GM19328 (cell line): ENCODE measurements at regions not wholly inside any gene's neighbourhood (a gene's known extent, or its start where the extent isn't known, plus 50 kb on each side); places are given as distances from the start of the nearest gene placed in this dataset.

Source experiments
- ATAC-seq: cut with Tn5 transposase; IDR thresholded peaks from one replicate; pipeline ENCODE4 v1.9.1; 2021; ENCODE audit warnings: mild to moderate bottlenecking, moderate library complexity; ENCODE audit not compliant: unreplicated experiment

DNA sequence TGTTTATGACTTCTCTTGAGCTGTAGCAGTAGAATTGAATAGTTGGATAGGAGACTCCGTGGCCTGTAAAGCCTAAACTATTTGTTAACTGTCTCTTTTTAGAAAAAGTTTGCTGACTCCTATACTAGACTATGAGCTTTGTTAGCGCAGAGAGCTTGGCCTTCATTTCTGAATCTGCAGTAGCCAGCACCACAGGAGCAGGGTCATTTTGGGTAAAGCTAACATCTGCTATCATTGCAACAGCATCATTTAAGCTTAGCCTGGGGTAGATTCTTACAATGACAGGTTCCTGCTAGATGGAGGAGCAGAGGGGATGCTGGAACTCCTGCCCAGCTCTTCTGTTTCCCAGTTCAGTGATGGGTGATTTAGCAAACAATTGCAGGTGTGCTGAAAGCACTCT is 133.7 kb upstream of the ASTN2 start:
- ATAC-seq: no peak

DNA sequence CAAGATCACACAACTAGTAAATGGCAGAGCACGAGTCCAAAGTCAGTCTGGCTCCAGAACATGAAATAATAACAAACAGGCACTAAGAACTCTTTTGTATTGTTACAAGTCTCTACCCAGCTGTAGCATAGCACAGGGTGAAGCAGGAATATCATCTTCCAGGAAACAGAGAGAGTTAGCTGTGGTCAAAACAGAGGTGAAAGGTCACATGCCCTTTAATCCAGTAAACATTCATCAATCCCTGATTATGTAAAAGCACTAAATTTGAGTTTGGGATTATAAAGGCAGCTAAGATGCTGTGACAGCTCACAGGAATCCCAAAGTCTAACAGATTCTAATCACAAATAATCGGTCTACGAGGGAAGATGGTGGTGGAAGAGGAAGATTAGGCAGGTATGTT is 133.0 kb upstream of the ASTN2 start:
- no peak for ATAC-seq

DNA sequence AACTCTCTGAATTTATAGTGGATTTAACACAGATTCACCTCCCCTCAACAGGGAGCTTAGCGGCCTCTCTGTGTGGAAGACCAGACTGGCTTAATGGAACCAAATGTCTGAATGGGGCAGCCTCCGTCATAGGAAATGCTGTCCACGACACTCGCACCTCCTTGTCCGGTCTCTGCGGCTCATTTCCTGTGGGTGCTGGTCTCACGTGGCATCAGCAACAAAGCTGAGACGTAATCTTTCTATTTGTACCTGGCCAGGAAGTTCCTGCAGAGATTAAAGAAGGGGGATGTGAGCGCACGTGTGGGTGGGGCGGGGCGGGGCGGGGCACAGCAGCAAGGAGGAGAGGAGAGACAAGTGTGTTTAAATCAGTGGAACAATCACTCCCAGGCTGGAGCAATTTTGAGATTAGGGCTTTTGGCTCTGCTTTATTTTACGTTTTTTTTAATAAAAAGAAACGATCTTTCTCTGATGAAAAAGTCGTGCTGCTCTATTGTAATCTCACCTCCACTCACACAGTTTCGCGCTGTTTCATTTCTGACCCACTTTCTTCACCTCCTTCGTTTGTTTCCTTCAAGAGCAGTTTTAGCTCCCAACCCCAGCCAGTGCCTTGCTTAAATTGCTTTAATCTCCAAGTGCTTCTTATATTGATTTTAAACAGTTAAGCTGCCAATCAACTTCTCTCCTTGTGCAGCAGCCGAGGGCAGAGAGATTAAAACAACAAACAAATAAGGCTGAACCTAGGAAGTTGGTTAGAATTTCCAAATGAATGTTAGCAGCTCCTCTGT is 132.2 kb upstream of the ASTN2 start:
- no peak for ATAC-seq

DNA sequence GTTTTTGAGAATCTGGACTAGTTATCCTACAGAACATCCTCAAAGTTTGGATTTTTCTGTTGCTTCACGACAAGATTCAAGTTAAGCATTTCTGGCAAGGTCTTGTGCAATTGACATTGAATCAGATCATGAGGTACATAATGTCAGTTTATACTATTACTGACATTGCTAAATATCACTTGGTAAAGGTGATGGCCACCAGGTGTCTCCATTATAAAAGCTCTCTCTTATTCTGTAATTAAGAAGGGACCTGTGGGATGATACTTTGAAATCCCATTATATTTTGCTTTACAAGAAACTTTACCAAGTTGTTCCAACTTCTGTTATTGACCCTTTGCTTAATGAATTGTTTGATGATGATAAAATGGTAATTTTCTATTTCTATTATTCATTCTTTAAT is 131.0 kb upstream of the ASTN2 start:
- ATAC-seq: no peak

DNA sequence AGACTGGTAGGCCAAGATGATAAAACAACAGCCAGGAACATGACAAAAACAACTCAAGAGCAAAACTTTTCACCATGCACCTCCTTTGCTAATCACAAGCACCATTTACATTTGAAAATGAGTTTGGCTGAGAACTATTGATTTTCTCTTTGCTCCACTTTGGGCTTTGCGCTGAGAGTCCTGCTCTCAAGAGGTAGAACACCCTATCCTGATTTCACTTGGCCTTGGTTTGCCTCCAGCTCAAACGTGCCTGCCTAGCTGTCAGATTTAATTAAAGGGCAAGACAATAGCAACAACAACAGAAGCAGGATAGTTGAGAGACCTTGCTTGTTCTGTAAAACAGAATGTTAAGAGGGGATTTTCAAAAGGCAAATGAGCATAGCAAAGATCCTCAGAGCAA is 128.2 kb upstream of the ASTN2 start:
- ATAC-seq: no peak

DNA sequence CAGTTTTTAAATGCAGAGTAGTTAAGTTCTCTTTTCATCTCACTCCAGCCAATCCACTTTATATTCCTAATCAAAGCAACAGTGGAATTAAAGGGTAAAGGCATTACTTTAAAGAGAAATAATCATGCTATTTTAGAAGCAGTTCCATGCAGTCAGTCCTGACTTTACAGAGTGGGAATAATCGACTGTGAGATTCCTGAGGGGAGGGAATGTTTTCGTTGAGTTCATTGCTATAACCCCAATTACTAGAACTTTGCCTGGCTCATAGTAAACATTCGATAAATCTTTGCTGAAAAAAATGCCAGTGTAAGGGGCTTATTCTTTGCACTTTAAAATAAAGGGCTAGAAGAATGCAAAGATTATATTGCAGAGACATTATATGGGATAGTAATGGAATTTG is 127.2 kb upstream of the ASTN2 start:
- ATAC-seq: no peak

DNA sequence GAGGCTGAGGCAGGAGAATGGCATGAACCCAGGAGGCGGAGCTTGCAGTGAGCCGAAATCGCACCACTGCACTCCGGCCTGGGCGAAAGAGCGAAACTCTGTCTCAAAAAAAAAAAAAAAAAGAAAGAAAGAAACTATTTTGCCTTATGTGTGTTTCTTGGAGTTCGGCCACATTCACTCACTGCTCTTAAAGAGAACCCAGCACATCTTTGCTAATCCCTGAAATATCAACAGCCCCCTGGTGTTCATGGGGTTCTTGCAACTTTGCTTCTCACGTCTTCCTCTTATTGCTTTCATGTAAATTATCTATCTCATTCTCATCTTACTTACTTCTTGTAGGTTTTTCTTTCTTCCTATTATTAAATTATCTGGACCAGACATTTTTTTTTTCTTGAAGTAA is 126.3 kb upstream of the ASTN2 start:
- ATAC-seq: no peak

DNA sequence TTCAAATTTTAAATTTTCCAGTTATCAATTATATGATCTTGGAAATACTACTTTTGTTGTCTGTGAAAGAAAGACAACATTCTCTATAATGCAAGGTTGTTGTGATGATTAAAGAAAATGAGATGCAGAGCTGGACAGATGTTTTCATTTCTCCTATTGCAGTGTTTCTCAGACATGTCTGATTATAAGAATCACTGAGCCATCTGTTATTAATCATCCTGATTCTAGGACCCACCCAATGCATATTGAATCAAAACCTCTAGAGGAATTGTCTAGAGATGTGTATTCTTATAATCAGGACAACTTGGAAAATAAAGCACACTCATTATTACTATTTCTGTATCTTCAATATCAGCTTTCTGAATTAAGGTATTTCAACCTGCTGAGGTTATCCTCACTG is 121.1 kb upstream of the ASTN2 start:
- no peak for ATAC-seq

DNA sequence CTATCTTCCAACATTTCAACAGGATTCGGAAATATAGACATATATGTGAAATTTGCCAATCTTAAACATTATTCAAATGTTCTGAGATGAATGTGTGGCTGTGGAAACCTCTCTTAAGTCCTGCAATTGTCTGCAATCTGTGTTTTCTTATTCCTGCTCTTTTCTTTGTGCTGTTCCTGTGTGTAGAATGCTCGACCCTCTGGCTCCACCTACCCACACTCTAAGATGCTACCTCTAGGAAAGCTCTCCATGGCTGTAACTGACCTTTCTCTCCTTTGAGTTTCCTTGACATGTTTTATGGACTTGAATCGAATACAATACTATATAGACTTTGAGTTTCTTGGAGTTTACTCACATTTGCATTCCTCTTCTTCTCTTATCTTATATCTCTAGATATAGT is 120.6 kb upstream of the ASTN2 start:
- no peak for ATAC-seq

DNA sequence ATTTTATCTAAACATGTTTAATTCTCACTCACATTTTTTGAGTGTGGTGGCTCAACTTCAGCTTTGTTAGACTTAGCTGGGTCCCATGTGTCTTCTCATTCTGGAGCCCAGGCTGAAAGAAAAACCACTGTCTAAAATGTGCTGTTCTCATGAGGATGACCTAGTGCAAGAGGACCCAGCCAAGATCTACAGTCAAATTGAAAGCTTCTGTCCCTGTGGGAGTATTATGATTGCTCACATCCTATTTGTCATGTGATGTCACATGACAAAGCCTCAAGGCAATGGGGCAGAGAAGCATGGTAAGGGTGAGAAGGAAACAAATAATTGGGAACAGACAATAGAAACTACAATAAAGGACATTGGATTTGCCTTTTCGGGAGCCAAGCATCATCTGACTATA is 113.4 kb upstream of the ASTN2 start:
- ATAC-seq: no peak

DNA sequence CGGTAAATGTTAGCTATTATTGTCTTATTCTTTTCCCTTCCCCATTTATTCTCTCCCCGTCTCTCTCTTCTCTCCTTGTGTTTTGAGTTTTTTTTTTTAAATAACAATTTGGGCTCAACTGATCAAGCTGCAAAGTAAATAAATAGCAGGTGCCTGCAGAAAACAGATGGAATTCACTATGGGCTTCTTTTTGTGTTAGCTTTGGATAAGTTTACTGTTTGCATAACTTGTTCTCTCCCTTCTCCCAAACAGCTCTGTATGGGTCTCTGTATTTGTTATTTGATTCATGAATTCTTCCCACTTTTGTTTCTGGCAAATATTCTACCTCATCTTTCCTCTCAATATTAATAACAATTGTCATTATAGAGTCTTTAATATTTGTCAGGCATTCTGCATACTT is 111.8 kb upstream of the ASTN2 start:
- no peak for ATAC-seq

DNA sequence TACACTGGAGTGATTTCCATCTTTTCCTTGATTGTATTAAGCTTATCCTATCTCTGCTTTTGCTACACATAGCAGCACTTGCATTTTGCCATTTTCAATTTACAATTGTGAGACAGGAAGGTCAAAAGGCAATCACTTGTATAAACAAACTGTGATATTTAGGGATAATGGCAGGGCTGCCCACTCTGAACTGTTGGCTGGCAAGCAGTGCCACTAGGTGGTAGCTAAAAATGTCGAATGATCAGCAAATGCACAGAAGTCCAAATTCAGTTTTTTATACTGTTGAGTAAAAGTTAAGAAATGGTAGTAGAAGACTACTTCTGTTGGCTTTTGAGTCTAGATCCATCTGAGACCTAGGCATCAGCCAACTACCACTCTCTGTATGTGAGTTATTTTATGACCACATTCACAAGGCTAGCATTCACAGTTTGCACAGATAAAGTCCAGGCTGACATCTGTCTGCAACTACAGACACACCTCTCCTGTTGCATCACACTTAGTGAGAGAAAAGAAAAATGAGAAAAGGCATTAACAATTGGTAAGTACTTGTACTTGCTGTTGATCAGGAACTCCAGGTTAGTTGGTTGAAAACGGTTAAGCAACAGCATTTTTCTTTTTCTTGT is 108.8 kb upstream of the ASTN2 start:
- ATAC-seq: no peak

DNA sequence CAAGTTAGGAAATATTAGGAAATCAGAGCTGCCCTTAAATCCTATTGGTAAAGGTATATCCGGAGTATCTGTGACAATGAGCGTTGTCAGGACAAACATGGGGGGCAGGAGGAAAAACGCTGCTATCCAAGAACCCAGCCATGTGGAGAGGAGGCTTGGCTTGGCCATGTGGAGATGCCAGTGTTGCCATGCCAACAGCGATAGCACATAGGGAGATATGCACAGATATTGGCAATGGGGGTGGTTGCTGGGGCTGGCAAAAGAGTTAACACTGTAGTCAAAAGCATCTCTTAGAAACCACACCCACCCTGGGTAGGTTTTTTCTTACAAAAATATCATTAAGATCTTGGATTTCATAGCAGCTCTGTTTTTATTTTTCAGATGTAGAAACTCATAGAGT is 106.4 kb upstream of the ASTN2 start:
- no peak for ATAC-seq

DNA sequence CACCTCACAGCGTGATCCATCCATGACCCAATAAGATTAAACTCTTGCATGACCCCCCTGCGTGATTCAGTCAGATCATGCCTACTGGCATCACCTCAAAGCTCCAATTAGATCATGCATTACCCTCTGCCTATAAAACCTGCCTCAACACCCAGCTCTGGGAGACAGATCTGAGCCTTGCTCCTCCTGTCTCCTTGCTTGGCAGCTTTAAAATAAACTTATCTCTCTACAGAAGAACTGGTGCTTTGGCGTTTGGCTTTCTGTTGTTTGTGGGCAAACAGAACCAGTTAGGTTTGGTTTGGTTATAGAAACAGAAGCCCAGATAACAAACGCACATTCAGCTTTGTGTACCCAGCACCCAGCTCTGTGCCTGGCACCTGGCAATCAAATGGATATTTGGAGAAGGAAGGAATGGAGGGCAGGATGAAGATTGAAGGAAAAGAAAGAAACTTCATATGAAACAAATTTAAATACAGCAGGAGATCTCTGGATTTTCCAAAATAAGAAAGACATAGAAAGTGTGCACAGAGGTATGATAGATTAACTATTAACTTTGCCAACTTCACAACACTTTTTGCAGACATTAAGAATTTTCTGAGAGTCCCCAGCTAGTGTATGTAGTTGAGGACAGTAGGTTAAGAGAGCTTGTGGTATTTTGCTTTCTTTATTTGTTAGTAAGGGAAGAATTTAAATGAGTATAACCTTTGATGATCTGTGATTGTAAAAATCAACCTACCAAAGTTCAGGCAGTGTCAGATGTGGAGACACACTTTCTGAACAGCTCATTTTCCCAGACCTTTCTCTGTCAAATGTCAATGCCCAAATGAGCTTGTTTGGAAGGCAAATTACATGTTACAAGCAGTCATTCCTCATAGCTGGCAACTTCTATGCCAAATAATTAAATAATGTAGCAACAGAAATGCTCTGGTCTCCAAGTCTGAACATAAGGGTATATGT is 102.1 kb upstream of the ASTN2 start:
- no peak for ATAC-seq

DNA sequence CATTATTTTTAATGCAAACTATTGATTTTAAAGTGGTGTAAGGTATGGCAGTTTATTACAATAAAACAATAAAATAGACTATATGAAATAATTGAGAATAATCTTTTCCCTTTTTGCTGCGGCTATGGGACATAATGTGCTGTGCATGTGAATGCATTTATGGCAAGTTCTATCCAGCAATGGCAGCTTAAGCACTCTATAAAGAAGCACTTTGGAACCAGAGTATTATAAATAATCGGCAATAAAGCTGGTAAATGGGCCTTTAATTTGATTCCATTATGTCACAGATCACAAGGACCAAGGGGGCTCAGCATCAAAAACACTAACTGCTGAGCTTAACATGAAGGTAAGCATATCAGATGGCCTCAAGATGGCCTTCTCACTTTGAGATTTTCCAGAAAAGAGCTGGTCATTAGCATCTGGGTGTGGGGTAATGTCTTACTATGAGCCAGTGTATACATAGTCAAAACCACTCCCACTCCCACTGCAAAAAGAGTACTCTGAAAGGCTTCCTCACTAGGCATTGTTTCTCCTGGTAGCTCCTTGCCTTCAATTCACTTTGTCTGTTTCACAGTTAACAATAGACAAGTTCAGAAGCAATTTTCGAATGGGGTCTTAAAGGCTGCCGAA is 97.1 kb upstream of the ASTN2 start:
- ATAC-seq: no peak

DNA sequence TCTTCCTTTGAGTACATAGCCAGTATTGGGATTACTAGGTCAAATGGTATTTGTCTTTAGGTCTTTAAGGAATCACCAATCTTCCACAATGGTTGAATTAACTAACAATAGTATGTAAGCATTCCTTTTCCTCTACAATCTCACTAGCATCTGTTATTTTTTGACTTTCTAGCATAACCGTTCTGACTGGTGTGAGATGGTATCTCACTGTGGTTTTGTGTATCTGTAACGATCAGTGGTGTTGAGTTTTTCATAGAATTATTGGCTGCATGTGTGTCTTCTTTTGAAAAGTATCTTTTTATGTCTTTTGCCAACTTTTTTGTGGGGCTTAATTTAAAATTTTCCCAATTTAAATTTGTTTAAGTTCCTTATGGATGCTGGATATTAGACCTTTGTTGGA is 81.5 kb upstream of the ASTN2 start:
- ATAC-seq: no peak

DNA sequence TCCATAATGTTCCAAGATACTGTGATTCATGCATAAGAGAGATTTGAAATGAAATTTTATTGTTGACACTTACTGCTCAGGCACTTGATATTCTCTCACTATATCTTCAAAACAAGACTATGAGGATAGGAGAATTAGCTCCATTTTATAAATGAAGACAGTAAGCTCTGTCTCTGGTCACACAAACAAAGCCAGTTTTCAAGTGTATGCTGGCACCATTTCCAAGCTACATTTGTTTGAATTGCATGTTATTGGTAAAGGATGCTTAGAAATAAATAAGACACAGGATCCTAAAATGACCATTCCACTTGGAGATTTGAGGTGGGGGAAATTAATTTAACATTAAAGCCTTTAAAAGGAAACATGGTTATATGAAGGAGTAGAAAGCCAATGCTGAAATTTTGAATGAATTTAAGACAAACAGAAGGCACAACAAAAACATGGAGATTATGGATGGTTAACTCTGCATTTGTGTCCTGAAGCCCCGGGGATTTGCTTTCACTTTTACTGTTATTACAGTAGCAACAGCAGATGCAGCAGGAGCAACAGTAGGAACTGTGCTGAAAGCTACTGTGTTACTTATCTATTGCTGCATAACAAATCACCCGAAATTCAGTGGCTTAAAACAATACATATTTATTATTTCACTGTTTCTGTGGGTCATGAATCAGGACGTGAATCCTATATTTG is 79.7 kb upstream of the ASTN2 start:
- no peak for ATAC-seq

DNA sequence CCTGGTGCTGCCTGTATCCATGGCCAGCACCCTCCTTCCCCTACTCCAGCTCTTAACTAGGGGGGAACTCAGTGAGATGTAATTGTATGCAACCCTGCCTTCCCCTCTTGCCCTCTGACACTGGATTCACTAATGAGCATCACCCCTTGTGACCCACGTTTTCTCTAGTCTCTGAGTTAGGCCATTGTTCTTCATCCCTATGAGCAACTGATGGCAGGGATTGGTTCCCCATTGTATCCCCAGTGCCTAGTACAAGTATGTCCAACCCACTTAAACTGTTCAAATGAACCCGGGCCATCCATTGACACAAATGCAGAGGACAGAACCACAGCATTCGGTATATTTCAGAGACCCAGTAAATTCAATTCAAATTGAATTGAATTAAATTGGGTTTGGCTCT is 77.6 kb upstream of the ASTN2 start:
- ATAC-seq: no peak

DNA sequence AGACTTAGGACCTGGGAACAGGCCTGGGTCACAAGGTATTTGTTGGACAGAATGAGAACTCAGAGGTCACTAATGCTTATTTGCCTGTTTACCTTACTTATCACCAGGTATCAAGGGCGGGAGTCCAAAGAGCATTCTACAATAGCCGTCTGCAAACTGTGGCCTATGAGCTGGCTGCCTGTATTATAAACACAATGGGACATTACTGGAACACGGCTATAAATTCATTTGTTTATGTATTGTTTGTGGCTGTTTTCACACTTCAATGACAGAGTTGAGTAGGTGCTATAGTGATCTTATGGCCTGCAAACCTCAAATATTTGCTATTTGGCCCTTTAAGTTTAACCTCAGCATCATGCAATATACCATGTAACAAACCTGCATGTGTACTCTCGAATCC is 76.6 kb upstream of the ASTN2 start:
- ATAC-seq: no peak

DNA sequence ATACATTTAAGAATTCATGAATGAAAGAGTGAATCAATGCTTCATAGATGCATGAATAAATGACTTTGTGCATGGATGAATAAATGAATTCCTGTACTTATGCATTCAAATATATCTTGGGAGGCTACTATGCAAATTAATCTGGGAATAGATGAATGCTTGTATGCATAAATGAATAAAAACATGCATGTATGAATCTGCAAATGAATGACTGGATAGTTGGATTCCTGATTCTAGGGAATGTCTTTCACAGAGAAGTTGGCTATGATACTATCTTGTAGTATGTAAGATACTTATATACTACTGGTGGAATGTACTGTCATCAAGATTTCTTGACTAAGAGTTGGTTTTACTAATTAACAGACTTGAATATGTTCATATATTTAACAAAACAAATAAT is 75.3 kb upstream of the ASTN2 start:
- no peak for ATAC-seq

DNA sequence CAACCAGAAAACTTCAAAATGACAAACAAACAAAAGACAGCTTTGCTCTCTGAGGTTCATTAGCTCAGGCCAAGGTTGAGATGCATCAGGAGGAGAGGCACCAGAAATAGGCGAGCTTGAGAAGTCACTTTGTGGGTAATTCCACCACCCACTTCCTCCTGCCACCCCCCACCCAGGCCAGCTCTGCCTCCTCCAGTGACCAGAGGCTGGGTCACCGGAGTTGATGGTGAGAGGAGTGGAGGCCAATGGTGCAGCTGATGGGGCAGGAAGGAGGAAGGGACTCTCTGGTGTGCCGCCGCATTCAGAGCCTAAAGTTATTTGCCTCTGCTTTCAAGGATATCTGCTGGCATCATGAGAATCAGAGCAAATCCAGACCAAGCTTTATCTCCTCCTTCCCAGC is 73.8 kb upstream of the ASTN2 start:
- no peak for ATAC-seq
